Activated T-cell treated with anti-CD3 and anti-CD28 coated beads, Interleukin-2, amount 50 U/mL, for 72 hours (primary cell): ENCODE measurements at regions not wholly inside any gene's neighbourhood (a gene's known extent, or its start where the extent isn't known, plus 50 kb on each side); places are given as distances from the start of the nearest gene placed in this dataset.

Source experiments
- ATAC-seq, 2 donors: fragments of 150-1000 bp; cut with Tn5 transposase; replicated peaks in 1 of 2; 2 replicates each; pipeline ENCODE4 v1.10.0; 2021; ENCODE audit warnings: moderate library complexity in 2 of 2, mild to moderate bottlenecking in 1 of 2
- DNase-seq, 2 donors: peaks; one replicate each; pipeline ENCODE4 v3.0.0; 2021 to 2022; ENCODE audit warnings: mixed read lengths in 1 of 2
- H3K27ac Mint-ChIP-seq: one replicate; pipeline ENCODE4 v1.8.0; 2022; ENCODE audit warnings: mild to moderate bottlenecking, moderate library complexity, mixed read lengths
- H3K27me3 Mint-ChIP-seq: one replicate; pipeline ENCODE4 v1.8.0; 2022; ENCODE audit warnings: low read depth, mixed read lengths
- H3K36me3 Mint-ChIP-seq, 2 donors: one replicate each; pipeline ENCODE4 v1.8.0; 2022; ENCODE audit warnings: mixed read lengths in 2 of 2, mild to moderate bottlenecking in 1 of 2; ENCODE audit not compliant: insufficient read depth in 2 of 2
- H3K4me1 Mint-ChIP-seq: one replicate; pipeline ENCODE4 v1.8.0; 2022; ENCODE audit warnings: low read depth, mixed read lengths
- H3K4me3 Mint-ChIP-seq, 2 donors: one replicate each; pipeline ENCODE4 v1.8.0; 2022; ENCODE audit warnings: mild to moderate bottlenecking in 2 of 2, mixed read lengths in 2 of 2, moderate library complexity in 2 of 2
- H3K9me3 Mint-ChIP-seq, 2 donors: one replicate each; pipeline ENCODE4 v1.8.0; 2022; ENCODE audit warnings: mixed read lengths in 2 of 2

DNA sequence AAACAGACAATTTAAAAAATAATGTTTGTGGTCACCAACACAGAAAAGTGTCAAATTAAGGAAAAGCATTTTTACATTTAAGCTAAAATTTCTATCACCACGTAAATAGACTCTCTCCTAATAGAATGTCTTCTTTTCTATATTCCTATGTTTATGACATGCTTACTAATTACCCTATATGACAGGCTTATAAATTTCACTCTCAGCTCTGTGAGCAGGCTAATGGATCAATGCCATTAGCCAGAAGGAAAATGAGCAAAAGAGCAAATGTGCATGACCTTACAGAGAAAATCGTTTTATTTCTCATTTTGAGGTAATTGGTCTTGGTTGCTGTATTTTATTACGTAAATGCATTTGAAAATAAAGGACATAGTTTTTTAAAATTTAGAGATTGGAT, 209.7 kb downstream of the TMX3 start:
- H3K4me3 Mint-ChIP-seq = no peak overlapping the region
- DNase-seq (no peak), ATAC-seq (no peak)

DNA sequence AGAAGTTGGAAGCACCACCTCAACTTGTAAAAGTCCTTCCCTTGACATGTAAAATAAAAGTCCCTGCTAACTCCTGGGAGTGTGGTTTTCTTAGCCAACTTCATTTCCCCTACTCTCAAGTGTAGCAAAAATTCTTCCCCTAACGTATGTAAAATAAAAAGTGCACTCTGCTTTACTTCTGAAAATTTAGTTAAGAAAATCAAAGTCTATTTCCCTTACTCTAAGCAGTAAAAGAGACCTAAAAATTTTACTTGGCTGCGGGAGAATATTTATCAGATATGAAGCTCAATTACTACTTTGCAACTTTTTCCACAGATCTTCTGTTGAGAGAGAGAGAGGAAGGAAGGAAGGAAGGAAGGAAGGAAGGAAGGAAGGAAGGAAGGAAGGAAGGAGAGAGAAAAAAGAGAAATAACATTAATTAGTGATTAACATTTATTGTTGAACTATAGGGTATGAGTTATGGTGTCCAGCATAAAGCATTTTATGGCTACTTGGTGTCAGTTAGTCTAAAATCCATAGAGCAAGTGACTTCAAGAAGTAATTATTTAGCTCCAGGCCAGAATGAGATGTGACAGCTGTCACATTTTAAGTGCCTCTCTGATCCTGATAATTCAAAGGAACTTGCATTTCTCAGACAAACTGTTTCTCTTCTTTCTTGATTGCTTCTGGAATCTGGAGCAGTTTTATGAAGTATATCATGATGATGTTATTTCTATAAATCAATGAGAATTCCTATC, 210.3 kb downstream of the TMX3 start:
- Mint-ChIP-seq H3K36me3 (no peaks in the 10 kb centered on the region), H3K4me1 (no peaks in the 10 kb centered on the region)

More for the DNA sequence above, 209.7 kb downstream of the TMX3 start:
- Mint-ChIP-seq H3K4me1 (no peaks in the 10 kb centered on the region), H3K27me3 (no peaks in the 10 kb centered on the region), H3K9me3 (peaks cover 0 to 1% of the 10 kb centered on the region in 2 donors), H3K27ac (no peak overlapping the region), H3K36me3 (no peaks in the 10 kb centered on the region)

DNA sequence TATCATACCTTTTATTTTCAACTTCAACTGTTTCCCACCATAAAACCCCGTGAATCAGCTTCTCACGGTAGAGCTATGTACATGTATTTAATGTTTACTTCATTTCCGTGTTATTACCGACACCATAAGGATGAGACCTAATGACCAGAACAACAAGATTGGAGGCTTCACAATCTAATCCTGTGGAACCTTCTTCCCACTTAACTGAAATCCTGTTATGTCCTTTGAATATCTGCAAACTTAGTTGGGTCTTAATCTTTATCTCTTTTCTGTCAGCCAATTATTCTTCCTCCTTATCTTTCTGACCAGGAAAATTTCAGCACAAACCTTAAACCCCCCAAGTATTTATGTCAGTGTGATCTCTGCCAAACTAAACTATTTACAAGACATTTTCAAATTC, 214.4 kb downstream of the TMX3 start:
- Mint-ChIP-seq H3K36me3 (no peaks in the 10 kb centered on the region), H3K4me1 (no peaks in the 10 kb centered on the region), H3K27ac (no peak overlapping the region), H3K4me3 (no peak overlapping the region), H3K27me3 (no peaks in the 10 kb centered on the region), H3K9me3 (no peaks in the 10 kb centered on the region)
- DNase-seq = no peak
- ATAC-seq = no peak

More for the DNA sequence above, 210.3 kb downstream of the TMX3 start:
- Mint-ChIP-seq H3K9me3 (peaks cover 0 to 1% of the 10 kb centered on the region in 2 donors), H3K27me3 (no peaks in the 10 kb centered on the region), H3K27ac (no peak overlapping the region), H3K4me3 (no peak overlapping the region)
- DNase-seq (no peak), ATAC-seq (no peak)

DNA sequence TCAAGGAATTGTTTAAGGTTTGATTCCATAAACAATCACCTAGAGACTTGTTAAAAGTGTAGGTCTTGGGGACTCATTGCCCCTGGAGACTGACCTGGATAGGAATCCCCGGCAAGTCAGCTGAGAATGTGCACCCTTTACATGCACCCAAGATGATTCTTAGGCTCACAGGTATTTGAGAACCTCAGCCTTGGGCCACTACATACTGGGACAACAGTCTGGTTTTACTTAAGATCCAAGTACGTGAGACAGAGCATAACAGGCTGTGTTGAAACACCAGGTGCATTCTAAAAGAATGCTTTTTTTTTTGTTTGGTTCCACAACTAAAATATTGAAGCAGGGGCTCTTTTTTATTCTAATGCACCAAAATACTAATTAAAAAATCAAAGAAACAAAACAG, 215.8 kb downstream of the TMX3 start:
- Mint-ChIP-seq H3K4me3 (no peak overlapping the region), H3K9me3 (no peaks in the 10 kb centered on the region), H3K27ac (no peak overlapping the region), H3K27me3 (no peaks in the 10 kb centered on the region), H3K4me1 (no peaks in the 10 kb centered on the region), H3K36me3 (no peaks in the 10 kb centered on the region)
- no peak for DNase-seq
- no peak for ATAC-seq

DNA sequence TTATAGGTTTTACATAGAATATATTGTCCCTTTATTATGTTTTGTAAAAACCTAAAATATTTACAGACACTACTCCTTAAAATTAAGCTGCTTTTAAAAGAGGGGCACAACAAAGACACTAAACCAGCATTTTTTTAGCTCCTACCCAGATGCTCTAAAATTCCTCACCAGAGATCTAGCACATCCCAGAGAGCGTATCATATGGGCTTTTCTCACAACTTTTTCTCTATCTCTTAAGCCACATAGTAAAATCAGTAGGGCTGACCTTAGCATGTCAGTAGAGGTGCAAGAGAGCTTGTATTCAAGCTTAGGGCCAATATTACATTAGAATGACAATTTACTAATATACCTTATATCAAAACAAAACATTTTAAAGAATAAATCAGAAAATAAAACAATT, 216.3 kb downstream of the TMX3 start:
- no peak for ATAC-seq

DNA sequence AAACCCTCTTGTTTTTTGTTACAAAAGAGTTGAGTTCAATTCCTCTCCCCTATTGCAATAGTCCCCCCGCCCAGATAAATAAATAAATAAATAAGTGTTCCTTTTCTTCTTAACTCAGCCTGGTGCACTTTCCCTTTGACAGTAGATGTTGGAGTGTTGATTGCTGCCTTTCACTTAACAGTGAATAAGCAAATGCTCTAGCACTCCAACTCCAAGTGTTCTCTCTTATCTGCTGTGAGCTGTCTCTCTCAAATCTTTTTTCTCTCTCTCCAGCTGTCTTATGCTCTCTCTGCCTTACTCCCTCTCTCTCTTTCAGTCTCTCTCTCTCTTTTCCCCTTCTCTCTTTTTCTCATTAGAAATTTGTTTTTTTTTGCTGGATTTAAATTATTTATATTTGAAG, 216.7 kb downstream of the TMX3 start:
- no peak overlapping the region for H3K4me3 Mint-ChIP-seq

More for the DNA sequence above, 216.3 kb downstream of the TMX3 start:
- no peak for DNase-seq
- H3K4me3 Mint-ChIP-seq = no peak overlapping the region
- no peaks in the 10 kb centered on the region for H3K4me1 Mint-ChIP-seq
- no peaks in the 10 kb centered on the region for H3K36me3 Mint-ChIP-seq
- no peaks in the 10 kb centered on the region for H3K9me3 Mint-ChIP-seq
- H3K27ac Mint-ChIP-seq = no peak overlapping the region
- no peaks in the 10 kb centered on the region for H3K27me3 Mint-ChIP-seq

DNA sequence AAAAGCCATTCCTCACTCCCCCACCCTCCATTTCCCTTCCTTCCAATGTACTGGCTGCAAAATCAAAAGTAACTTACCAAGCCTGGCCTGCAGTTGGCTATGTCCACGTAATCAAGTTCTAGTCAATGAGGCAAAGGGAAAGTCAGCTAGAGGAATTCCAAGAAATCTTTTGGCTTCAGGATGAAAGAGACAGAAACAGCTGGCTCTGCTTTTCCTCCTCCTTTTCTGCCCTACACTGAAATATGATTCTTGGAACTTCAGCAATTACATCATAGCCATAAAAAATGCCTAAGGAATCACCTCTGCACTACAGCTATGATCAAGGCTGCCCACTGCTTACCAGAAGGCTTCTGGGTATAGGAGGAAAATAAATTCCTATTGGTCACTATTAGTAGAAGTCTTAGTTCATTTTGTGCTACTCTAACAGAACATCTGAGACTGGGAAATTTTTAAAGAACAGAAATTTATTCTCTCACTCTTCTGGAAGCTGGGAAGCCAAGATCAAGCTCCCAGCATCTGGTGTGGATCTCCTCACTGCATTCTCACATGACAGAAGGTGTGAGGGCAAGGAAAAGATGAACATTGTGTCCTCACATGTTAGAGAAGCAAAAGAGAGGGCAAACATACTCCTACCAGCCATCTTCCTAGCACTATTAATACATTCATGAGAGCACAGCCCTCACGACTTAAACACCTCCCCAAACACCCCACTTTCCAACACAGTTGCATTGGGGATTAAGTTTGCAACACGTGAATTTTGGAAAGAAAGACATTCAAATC, 219.9 kb downstream of the TMX3 start:
- H3K9me3 Mint-ChIP-seq = no peaks in the 10 kb centered on the region
- H3K36me3 Mint-ChIP-seq = no peaks in the 10 kb centered on the region
- no peak overlapping the region for H3K27ac Mint-ChIP-seq
- no peak overlapping the region for H3K4me3 Mint-ChIP-seq
- no peaks in the 10 kb centered on the region for H3K4me1 Mint-ChIP-seq
- H3K27me3 Mint-ChIP-seq = no peaks in the 10 kb centered on the region
- DNase-seq (no peak), ATAC-seq (no peak)

More for the DNA sequence above, 216.7 kb downstream of the TMX3 start:
- Mint-ChIP-seq H3K36me3 (no peaks in the 10 kb centered on the region), H3K27me3 (no peaks in the 10 kb centered on the region), H3K4me1 (no peaks in the 10 kb centered on the region), H3K9me3 (no peaks in the 10 kb centered on the region), H3K27ac (no peak overlapping the region)
- no peak for ATAC-seq
- DNase-seq = no peak

DNA sequence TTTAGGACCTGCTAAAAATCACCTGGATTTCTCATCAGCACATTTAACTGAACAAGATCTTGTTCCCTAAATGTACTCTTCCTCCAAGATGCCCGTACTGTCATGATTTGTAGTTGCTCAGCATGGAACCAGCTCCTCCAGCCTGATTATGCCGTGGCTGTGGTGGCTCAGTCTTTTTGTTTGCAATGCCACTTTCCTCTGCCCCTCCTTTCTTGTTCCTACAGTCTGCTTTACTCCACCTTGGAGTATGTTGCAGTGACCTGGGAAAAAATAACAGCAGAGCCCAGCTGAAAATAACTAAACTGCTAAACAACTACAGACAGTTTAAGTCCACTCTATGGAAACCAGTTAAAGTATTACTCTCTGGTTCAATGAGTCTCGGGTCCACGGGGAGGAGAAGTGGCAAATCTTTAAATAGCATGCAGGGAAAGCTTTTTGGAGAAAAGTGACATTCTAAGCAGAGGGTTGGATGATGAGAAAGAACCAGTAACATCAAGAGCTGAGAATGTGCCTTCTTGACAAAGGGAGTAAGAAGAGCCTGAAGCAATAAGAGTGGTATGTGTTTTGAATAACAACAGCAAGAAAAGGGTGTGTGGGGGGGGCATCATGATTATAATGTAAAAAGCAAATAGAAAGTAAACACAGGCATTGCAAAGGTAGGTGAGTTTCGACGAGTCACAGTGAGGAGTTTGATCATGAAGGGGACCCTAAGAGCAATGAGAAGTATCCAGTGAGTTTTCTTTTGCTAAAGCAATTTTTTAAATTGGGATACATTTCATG, 225.7 kb downstream of the TMX3 start:
- no peaks in the 10 kb centered on the region for H3K9me3 Mint-ChIP-seq
- no peak for DNase-seq
- H3K27me3 Mint-ChIP-seq = no peaks in the 10 kb centered on the region
- H3K36me3 Mint-ChIP-seq = no peaks in the 10 kb centered on the region
- no peak for ATAC-seq
- no peak overlapping the region for H3K27ac Mint-ChIP-seq
- H3K4me3 Mint-ChIP-seq = no peak overlapping the region
- no peaks in the 10 kb centered on the region for H3K4me1 Mint-ChIP-seq

DNA sequence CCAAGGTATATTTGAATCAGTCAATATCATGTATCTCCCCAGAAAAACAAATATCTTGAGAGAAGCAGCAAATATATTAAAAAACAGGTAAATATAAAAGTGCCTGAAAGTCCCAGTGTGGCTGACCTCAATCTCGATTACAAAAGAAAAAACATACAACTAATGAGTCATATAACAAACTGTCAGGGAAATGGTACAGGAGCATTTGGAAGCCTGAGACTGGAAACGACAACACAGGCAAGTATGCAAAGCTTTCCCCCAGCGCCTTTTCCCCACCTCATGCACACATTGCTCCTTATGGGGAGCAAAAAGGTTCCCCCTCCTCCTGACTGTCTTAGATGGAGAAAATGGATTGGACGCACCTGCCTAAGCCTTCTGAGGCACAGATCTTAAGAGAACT, 230.7 kb downstream of the TMX3 start:
- no peaks in the 10 kb centered on the region for H3K9me3 Mint-ChIP-seq
- H3K4me3 Mint-ChIP-seq = no peak overlapping the region
- no peaks in the 10 kb centered on the region for H3K27me3 Mint-ChIP-seq
- no peak for ATAC-seq
- DNase-seq = no peak
- H3K27ac Mint-ChIP-seq = no peak overlapping the region
- H3K36me3 Mint-ChIP-seq = no peaks in the 10 kb centered on the region
- H3K4me1 Mint-ChIP-seq = no peaks in the 10 kb centered on the region

DNA sequence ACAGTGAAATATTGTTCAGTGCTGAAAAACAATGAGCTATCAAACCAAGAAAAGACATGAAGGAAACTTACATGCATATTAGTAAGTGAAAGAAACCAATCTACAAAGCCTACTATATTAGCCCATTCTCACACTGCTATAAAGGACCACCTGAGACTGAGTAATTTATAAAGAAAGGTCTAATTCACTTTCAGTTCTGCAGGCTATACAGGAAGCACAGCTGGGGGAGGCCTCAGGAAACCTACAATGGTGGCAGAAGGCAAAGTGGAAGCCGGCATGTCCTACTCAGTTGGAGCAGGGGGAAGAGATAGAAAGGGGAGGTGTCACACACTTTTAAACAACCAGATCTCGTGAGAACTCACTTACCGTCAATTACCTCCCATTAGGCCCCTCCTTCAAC, 232.1 kb downstream of the TMX3 start:
- Mint-ChIP-seq H3K9me3 (no peaks in the 10 kb centered on the region), H3K36me3 (no peaks in the 10 kb centered on the region), H3K4me3 (no peak overlapping the region), H3K27me3 (no peaks in the 10 kb centered on the region), H3K4me1 (no peaks in the 10 kb centered on the region), H3K27ac (no peak overlapping the region)
- DNase-seq (no peak), ATAC-seq (no peak)

DNA sequence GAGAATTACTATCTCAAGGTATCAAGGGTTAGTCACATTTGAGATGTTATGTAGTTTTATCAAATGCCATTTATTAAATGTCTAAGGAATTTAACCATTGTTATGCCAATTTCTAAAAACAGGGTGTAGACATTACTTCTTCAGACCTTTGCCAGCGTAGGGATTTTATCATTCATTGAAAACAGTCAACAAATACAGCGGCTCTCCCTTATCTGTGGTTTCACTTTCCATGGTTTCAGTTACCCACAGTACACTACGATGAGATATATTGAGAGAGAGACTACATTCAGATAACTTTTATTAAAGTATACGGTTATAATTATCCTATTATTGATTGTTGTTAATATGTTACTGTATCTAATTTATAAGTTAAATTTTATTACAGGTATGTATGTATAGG, 234.7 kb downstream of the TMX3 start:
- H3K27ac Mint-ChIP-seq = no peak overlapping the region
- no peaks in the 10 kb centered on the region for H3K36me3 Mint-ChIP-seq
- DNase-seq = no peak
- no peak overlapping the region for H3K4me3 Mint-ChIP-seq
- no peak for ATAC-seq
- no peaks in the 10 kb centered on the region for H3K4me1 Mint-ChIP-seq
- H3K27me3 Mint-ChIP-seq = no peaks in the 10 kb centered on the region
- no peaks in the 10 kb centered on the region for H3K9me3 Mint-ChIP-seq

DNA sequence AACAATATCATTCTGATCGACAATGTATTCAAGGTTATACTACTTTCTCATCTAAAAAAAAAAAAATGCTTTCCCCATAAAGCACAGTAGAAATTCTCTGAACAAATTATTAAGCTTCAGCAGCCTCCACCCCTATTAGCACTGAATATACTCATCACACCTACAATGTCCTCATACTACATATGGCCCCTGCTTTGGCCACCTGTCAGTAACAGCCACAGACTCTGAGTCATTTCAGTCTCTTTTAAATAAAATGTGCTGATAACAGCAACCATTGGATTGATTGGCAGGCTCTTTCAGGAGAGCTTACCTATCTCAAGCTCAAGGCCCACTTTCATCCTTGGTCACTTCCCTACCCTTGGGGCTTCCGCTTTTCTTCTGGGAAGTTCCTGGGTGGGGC, 236.7 kb downstream of the TMX3 start:
- ATAC-seq (no peak), DNase-seq (no peak)
- Mint-ChIP-seq H3K4me1 (no peaks in the 10 kb centered on the region), H3K27ac (no peak overlapping the region), H3K36me3 (no peaks in the 10 kb centered on the region), H3K4me3 (no peak overlapping the region), H3K9me3 (no peaks in the 10 kb centered on the region), H3K27me3 (no peaks in the 10 kb centered on the region)

DNA sequence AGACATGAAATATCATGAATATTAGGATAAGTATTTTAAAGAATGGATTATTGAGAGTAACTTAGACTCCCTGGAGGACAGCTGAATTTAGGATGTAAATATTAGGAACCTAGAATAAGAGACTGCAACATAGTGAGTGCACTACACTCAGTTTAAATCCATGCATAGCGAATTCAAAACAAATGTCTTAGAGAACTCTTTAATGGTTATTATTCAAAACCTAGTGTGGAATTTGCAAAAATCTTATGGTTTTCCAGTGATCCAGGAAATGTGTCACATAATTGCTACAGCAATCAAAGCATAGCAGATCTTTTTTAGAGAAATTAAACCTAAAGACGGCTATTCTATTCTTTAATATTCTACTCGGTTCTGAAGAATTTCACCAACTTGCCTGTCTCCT, 239.0 kb downstream of the TMX3 start:
- Mint-ChIP-seq H3K4me1 (no peaks in the 10 kb centered on the region), H3K27me3 (no peaks in the 10 kb centered on the region), H3K36me3 (no peaks in the 10 kb centered on the region), H3K4me3 (no peak overlapping the region), H3K9me3 (no peaks in the 10 kb centered on the region), H3K27ac (no peak overlapping the region)
- no peak for DNase-seq
- no peak for ATAC-seq
